Bronchial epithelial cell (primary cell): ENCODE measurements at regions not wholly inside any gene's neighbourhood (a gene's known extent, or its start where the extent isn't known, plus 50 kb on each side); places are given as distances from the start of the nearest gene placed in this dataset.
"Not testable (repeated sequence)": the region's sequence is repeated elsewhere in the genome, so short reads cannot be mapped to it uniquely, and the experiment has no call there.

ENCODE experiments used
- DNase-seq: peaks from one replicate; pipeline ENCODE4 v3.0.0-alpha.2; 2010; ENCODE audit warnings: low read depth
- FAIRE-seq: peaks from 2 replicates; lab custom pipeline; 2011; peaks lifted over from hg19 to GRCh38; lab: Jason Lieb, UNC
- H3K27me3 ChIP-seq: 2 replicates; pipeline ENCODE4 v1.5.1; 2011; ENCODE audit warnings: low read length; ENCODE audit not compliant: control insufficient read depth, insufficient read depth
- H3K36me3 ChIP-seq: 2 replicates; pipeline ENCODE4 v1.5.1; 2011; ENCODE audit warnings: low read length; ENCODE audit not compliant: control insufficient read depth, insufficient read depth
- H3K4me3 ChIP-seq: 2 replicates; pipeline ENCODE4 v1.5.1; 2011; ENCODE audit warnings: mild to moderate bottlenecking, low read depth, low read length, control low read depth
- CTCF ChIP-seq: IDR thresholded peaks from 2 replicates; pipeline ENCODE4 v1.5.1; 2011; ENCODE audit warnings: mild to moderate bottlenecking, moderate library complexity, low read length, control low read depth, inconsistent platforms; ENCODE audit not compliant: insufficient read depth, severe bottlenecking

GRCh38 chr4:159698336-159698735 is 595.5 kb downstream of the RAPGEF2 start:
- DNase-seq (no peak), FAIRE-seq (no peak)
- no peaks in the 10 kb centered on the region for H3K27me3 ChIP-seq
- no peak for TF ChIP-seq CTCF
- no peak overlapping the region for H3K4me3 ChIP-seq
- no peaks in the 10 kb centered on the region for H3K36me3 ChIP-seq

- H3K4me3 ChIP-seq = no peak overlapping the region
- TF ChIP-seq CTCF = no peak
- H3K27me3 ChIP-seq = no peaks in the 10 kb centered on the region
- no peaks in the 10 kb centered on the region for H3K36me3 ChIP-seq
- DNase-seq (no peak), FAIRE-seq (peak; percentile 28)
Measured at GRCh38 chr4:159702200-159702599, 599.3 kb downstream of the RAPGEF2 start.

- no peaks in the 10 kb centered on the region for H3K36me3 ChIP-seq
- no peak for TF ChIP-seq CTCF
- DNase-seq = no peak
- H3K4me3 ChIP-seq = no peak overlapping the region
- FAIRE-seq = no peak
- H3K27me3 ChIP-seq = no peaks in the 10 kb centered on the region
Measured at GRCh38 chr4:159705334-159705733, 602.5 kb downstream of the RAPGEF2 start.

GRCh38 chr4:159706704-159707103 is 603.8 kb downstream of the RAPGEF2 start:
- no peaks in the 10 kb centered on the region for H3K27me3 ChIP-seq
- no peak for DNase-seq
- H3K4me3 ChIP-seq = no peak overlapping the region
- no peak for TF ChIP-seq CTCF
- no peak for FAIRE-seq
- H3K36me3 ChIP-seq = no peaks in the 10 kb centered on the region

- DNase-seq, H3K4me3 ChIP-seq, H3K36me3 ChIP-seq, FAIRE-seq, H3K27me3 ChIP-seq: not testable (repeated sequence)
Measured at GRCh38 chr4:159715180-159715579, 612.3 kb downstream of the RAPGEF2 start.

- Histone ChIP-seq H3K4me3 (no peak overlapping the region), H3K27me3 (no peaks in the 10 kb centered on the region), H3K36me3 (no peaks in the 10 kb centered on the region)
- no peak for FAIRE-seq
- no peak for DNase-seq
- no peak for TF ChIP-seq CTCF
Measured at GRCh38 chr4:159719531-159719930, 616.7 kb downstream of the RAPGEF2 start.
